PC-9 (cell line): ENCODE measurements at regions not wholly inside any gene's neighbourhood (a gene's known extent, or its start where the extent isn't known, plus 50 kb on each side); places are given as distances from the start of the nearest gene placed in this dataset.

ENCODE experiments used
- BruUV-seq: library from RNA; stranded (reverse); fragments of 400-500 nt; replicated peaks from 2 replicates; lab custom pipeline; 2021; lab: Mats Ljungman, UMichigan
- CTCF ChIA-PET: fragments of 300-600 bp; sonication (Branson Sonifier 250); formaldehyde crosslinking; loops from one replicate; lab custom pipeline; 2022; ENCODE audit warnings: antibody characterized with exemption; lab: Charles Lee
- POLR2A ChIA-PET: fragments of 300-600 bp; sonication (Branson Sonifier 250); formaldehyde crosslinking; loops from one replicate; lab custom pipeline; 2022; ENCODE audit warnings: antibody characterized with exemption; ENCODE audit not compliant: unreplicated experiment; lab: Charles Lee
- DNase-seq, 2 experiments: peaks; one replicate each; pipeline versions ENCODE4 v3.0.0 to v3.0.0-alpha.2; 2015 to 2022; ENCODE audit warnings: mixed read lengths in 1 of 2
- H2AFZ ChIP-seq: fragments of 200-600 bp; sonication (generic); 2 replicates; pipeline ENCODE4 v1.8.1; 2017; ENCODE audit warnings: antibody characterized with exemption
- H3F3A ChIP-seq: fragments of 200-600 bp; sonication (generic); 2 replicates; pipeline ENCODE4 v1.8.1; 2017; ENCODE audit warnings: antibody characterized with exemption, mild to moderate bottlenecking, low read depth; ENCODE audit not compliant: insufficient read depth
- H3K27ac ChIP-seq: fragments of 200-600 bp; sonication (generic); 2 replicates; pipeline ENCODE4 v1.6.1; 2016; ENCODE audit warnings: mixed run types
- H3K27me3 ChIP-seq: fragments of 200-600 bp; sonication (generic); 2 replicates; pipeline ENCODE4 v1.6.1; 2016; ENCODE audit warnings: low read depth, mixed run types; ENCODE audit not compliant: insufficient read depth
- H3K36me3 ChIP-seq: fragments of 200-600 bp; sonication (generic); 2 replicates; pipeline ENCODE4 v1.6.1; 2016; ENCODE audit warnings: low read depth, mixed run types
- H3K4me1 ChIP-seq: fragments of 200-600 bp; sonication (generic); replicated peaks from 2 replicates; pipeline ENCODE4 v1.6.1; 2016; ENCODE audit warnings: mixed run types; ENCODE audit not compliant: insufficient read depth
- H3K4me2 ChIP-seq: fragments of 200-600 bp; sonication (generic); 2 replicates; pipeline ENCODE4 v1.6.1; 2017; ENCODE audit warnings: mixed run types
- H3K4me3 ChIP-seq: fragments of 200-600 bp; sonication (generic); 2 replicates; pipeline ENCODE4 v1.6.1; 2016; ENCODE audit warnings: mixed run types
- H3K79me2 ChIP-seq: fragments of 200-600 bp; sonication (generic); 2 replicates; pipeline ENCODE4 v1.6.1; 2017; ENCODE audit warnings: low read depth, mixed run types
- H3K9me2 ChIP-seq: fragments of 200-600 bp; sonication (generic); 2 replicates; pipeline ENCODE4 v1.8.1; 2017; ENCODE audit warnings: mild to moderate bottlenecking; ENCODE audit not compliant: insufficient read depth
- H3K9me3 ChIP-seq: fragments of 200-600 bp; sonication (generic); 2 replicates; pipeline ENCODE4 v1.8.1; 2016; ENCODE audit warnings: low read depth; ENCODE audit not compliant: insufficient read depth
- H4K20me1 ChIP-seq: fragments of 200-600 bp; sonication (generic); 2 replicates; pipeline ENCODE4 v1.8.1; 2017; ENCODE audit not compliant: insufficient read depth
- EZH2 ChIP-seq: fragments of 200-600 bp; sonication (generic); IDR thresholded peaks from 2 replicates; pipeline ENCODE4 v1.8.0; 2017; ENCODE audit warnings: antibody characterized with exemption, low read depth
- intact Hi-C: fragments of 100-400 bp; cut with micrococcal nuclease; formaldehyde crosslinking; loops from one replicate; pipeline ENCODE4 v1.10.0; 2022; ENCODE audit not compliant: unreplicated experiment
- TF ChIP-seq, protein P1 (sequence below): fragments of 200-600 bp; sonication (generic); conservative IDR thresholded peaks from 2 replicates; pipeline ENCODE4 v1.6.1; 2017; ENCODE audit warnings: mixed run types, antibody characterized with exemption, mild to moderate bottlenecking, moderate library complexity

DNA sequence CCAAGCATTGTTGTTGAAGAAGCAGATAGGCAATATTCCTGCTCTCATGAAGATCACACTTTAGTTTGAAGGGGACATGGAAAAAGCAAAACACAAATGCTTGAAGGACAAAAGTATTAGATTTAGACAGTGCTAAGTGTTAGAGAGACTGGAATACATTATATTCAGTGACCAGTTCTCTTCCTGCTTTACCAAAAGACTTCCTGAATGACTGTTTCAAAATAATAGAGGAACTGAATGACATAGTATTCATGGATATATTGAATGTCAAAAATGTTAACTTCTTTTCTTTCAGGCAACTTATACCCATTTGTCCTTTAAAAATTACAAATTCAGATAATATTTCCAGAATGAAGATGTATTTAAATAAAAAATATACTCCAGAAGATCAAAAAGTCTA, 178.0 kb upstream of the IVNS1ABP start:
- no peaks in the 10 kb centered on the region for H3K27me3 ChIP-seq
- CTCF ChIA-PET = no interaction called here
- TF ChIP-seq, protein P1, sequence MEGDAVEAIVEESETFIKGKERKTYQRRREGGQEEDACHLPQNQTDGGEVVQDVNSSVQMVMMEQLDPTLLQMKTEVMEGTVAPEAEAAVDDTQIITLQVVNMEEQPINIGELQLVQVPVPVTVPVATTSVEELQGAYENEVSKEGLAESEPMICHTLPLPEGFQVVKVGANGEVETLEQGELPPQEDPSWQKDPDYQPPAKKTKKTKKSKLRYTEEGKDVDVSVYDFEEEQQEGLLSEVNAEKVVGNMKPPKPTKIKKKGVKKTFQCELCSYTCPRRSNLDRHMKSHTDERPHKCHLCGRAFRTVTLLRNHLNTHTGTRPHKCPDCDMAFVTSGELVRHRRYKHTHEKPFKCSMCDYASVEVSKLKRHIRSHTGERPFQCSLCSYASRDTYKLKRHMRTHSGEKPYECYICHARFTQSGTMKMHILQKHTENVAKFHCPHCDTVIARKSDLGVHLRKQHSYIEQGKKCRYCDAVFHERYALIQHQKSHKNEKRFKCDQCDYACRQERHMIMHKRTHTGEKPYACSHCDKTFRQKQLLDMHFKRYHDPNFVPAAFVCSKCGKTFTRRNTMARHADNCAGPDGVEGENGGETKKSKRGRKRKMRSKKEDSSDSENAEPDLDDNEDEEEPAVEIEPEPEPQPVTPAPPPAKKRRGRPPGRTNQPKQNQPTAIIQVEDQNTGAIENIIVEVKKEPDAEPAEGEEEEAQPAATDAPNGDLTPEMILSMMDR = no peak
- TF ChIP-seq EZH2 = no peak

DNA sequence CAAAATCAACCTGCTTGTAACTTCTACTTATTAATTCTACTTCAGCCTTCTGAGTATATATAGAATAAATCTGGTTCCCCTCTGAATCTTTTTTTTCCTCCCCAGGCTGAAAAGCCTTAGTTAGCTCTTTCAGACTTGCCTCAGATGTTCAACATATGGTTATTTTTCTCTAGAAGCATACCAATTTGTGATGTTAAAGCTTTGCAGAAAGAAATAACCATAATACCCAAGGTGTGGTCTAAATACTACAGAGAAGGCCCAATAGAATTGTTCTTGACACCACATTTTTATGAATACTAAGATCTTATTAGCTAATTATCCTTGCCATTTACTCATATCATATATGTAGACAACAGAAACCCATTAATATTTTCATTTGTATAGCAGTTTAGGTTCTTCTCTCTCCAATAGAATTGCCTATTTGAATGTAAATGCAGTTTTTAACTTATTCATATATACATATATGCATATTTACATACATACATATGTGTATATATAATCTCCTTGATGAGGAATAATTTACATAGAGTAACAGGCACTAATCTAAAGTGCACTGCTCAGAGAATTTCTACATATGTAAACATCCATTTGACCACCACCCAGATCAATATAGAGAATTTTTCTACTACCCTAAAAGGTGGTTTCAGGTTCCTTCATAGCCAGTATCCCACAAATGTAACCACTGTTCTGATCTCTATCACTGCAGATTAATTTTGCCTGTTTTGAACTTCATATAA, 175.2 kb upstream of the IVNS1ABP start:
- no TSS peak for BruUV-seq
- Histone ChIP-seq H3K4me3 (no peak overlapping the region), H3F3A (no peaks in the 10 kb centered on the region), H3K36me3 (no peaks in the 10 kb centered on the region), H3K27me3 (no peaks in the 10 kb centered on the region), H3K9me2 (no peaks in the 10 kb centered on the region), H4K20me1 (no peaks in the 10 kb centered on the region), H2AFZ (no peak overlapping the region), H3K27ac (no peak overlapping the region), H3K4me2 (no peak overlapping the region), H3K4me1 (no peaks in the 10 kb centered on the region), H3K79me2 (no peaks in the 10 kb centered on the region), H3K9me3 (no peaks in the 10 kb centered on the region)
- TF ChIP-seq, protein P1 = no peak
- no peak for TF ChIP-seq EZH2
- DNase-seq = no peak
- POLR2A ChIA-PET = no interaction called here
- CTCF ChIA-PET = no interaction called here
- intact Hi-C loops = no loop called here

More for the DNA sequence above, 178.0 kb upstream of the IVNS1ABP start:
- intact Hi-C loops = no loop called here
- Histone ChIP-seq H3K79me2 (no peaks in the 10 kb centered on the region), H3K27ac (no peak overlapping the region), H3K9me2 (no peaks in the 10 kb centered on the region), H3K4me3 (no peak overlapping the region), H3K36me3 (no peaks in the 10 kb centered on the region), H2AFZ (no peak overlapping the region), H3K9me3 (no peaks in the 10 kb centered on the region), H4K20me1 (no peaks in the 10 kb centered on the region), H3F3A (no peaks in the 10 kb centered on the region), H3K4me2 (no peak overlapping the region), H3K4me1 (no peaks in the 10 kb centered on the region)
- BruUV-seq = no TSS peak
- no peak for DNase-seq
- POLR2A ChIA-PET = no interaction called here

DNA sequence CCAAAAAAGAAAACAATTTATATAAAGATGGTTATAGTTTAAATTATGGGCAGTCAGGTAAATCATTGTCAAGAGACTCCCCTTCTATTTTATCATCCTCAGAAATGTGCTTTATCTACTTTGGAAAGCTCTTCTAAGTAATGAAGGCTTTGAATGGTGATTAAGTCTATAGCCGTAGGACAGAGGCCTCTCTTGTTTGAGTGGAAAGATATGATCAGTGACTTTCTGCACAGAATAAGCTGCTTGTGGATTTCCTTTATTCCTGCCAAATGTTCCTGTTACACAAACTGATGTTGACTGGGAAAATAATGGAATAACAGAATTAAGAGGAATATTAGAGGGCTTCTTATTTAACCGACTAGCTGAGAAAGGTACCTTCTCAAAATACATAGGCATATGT, 174.6 kb upstream of the IVNS1ABP start:
- H3K9me2 ChIP-seq = no peaks in the 10 kb centered on the region
- H3K9me3 ChIP-seq = no peaks in the 10 kb centered on the region
- no peak overlapping the region for H3K27ac ChIP-seq
- TF ChIP-seq EZH2 = no peak
- TF ChIP-seq, protein P1 = no peak
- H3K4me2 ChIP-seq = no peak overlapping the region
- no peaks in the 10 kb centered on the region for H3K27me3 ChIP-seq
- intact Hi-C loops = no loop called here
- no peaks in the 10 kb centered on the region for H3F3A ChIP-seq
- POLR2A ChIA-PET = no interaction called here
- CTCF ChIA-PET = no interaction called here
- no peak overlapping the region for H2AFZ ChIP-seq
- H3K79me2 ChIP-seq = no peaks in the 10 kb centered on the region
- no peaks in the 10 kb centered on the region for H3K36me3 ChIP-seq
- DNase-seq = no peak
- no peaks in the 10 kb centered on the region for H3K4me1 ChIP-seq
- no peak overlapping the region for H3K4me3 ChIP-seq
- no TSS peak for BruUV-seq
- no peaks in the 10 kb centered on the region for H4K20me1 ChIP-seq
